ENCODE measurements at regions not wholly inside any gene's neighbourhood (a gene's known extent, or its start where the extent isn't known, plus 50 kb on each side); places are given as distances from the start of the nearest gene placed in this dataset.
"Not testable (repeated sequence)": the region's sequence is repeated elsewhere in the genome, so short reads cannot be mapped to it uniquely, and the experiment has no call there.

- no peak overlapping the region for H3K27ac Mint-ChIP-seq
- H3K9me3 Mint-ChIP-seq: no peaks in the 10 kb centered on the region
- peaks cover 3% of the 10 kb centered on the region for H3K4me1 Mint-ChIP-seq
- H3K4me3 Mint-ChIP-seq: no peak overlapping the region
- H3K36me3 Mint-ChIP-seq (ENCODE audit: low read depth): no peaks in the 10 kb centered on the region
- DNase-seq (no peak), ATAC-seq (no peak)
- H3K27me3 Mint-ChIP-seq: peaks cover 15% of the 10 kb centered on the region
These were observed 107.4 kb upstream of the NDUFV2 start for GRCh38 chr18:8995096-8995495.

GRCh38 chr18:8996771-8997432, 105.6 kb upstream of the NDUFV2 start:
- Mint-ChIP-seq H3K9me3 (no peaks in the 10 kb centered on the region), H3K27ac (no peak overlapping the region), H3K36me3 (ENCODE audit: low read depth) (no peaks in the 10 kb centered on the region), H3K27me3 (peaks cover 21% of the 10 kb centered on the region), H3K4me3 (no peak overlapping the region), H3K4me1 (peaks cover 3% of the 10 kb centered on the region)
- no peak for ATAC-seq
- no peak for DNase-seq

- Mint-ChIP-seq H3K9me3 (peaks cover 7% of the 10 kb centered on the region), H3K36me3 (ENCODE audit: low read depth) (no peaks in the 10 kb centered on the region), H3K27me3 (peaks cover 27% of the 10 kb centered on the region), H3K4me3 (no peak overlapping the region), H3K4me1 (peaks cover 3% of the 10 kb centered on the region), H3K27ac (no peak overlapping the region)
- DNase-seq (no peak), ATAC-seq (no peak)
These were observed 104.9 kb upstream of the NDUFV2 start for GRCh38 chr18:8997634-8998033.

- peaks cover 16% of the 10 kb centered on the region for H3K9me3 Mint-ChIP-seq
- no peak overlapping the region for H3K27ac Mint-ChIP-seq
- no peak for ATAC-seq
- H3K36me3 Mint-ChIP-seq (ENCODE audit: low read depth): no peaks in the 10 kb centered on the region
- no peak for DNase-seq
- peaks cover 3% of the 10 kb centered on the region for H3K4me1 Mint-ChIP-seq
- no peak overlapping the region for H3K4me3 Mint-ChIP-seq
- H3K27me3 Mint-ChIP-seq: peaks cover 27% of the 10 kb centered on the region
These were observed 103.8 kb upstream of the NDUFV2 start for GRCh38 chr18:8998481-8999217.

DNA sequence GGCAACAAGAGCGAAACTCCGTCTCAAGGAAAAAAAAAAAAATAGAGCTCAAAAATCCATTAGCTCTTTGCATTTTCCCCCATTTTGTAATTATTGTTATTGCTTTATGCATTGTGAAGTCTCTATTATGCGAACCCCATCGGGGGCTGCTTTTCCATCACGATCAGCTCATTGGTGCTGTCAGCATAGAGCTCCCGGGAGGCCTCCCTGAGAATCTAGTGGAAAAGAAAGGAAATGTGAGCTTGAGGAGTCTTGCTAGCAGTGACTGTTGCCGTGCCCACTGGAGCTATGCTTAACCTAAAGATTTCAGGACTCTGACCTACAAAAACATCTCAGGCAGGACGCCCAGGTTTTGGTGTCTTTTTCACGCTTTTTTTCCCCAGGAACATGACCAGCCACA, 102.6 kb upstream of the NDUFV2 start:
- H3K27ac Mint-ChIP-seq: no peak overlapping the region
- peaks cover 27% of the 10 kb centered on the region for H3K27me3 Mint-ChIP-seq
- H3K36me3 Mint-ChIP-seq (ENCODE audit: low read depth): no peaks in the 10 kb centered on the region
- no peak for DNase-seq
- ATAC-seq: no peak
- H3K9me3 Mint-ChIP-seq: peaks cover 16% of the 10 kb centered on the region
- no peak overlapping the region for H3K4me3 Mint-ChIP-seq
- peaks cover 3% of the 10 kb centered on the region for H3K4me1 Mint-ChIP-seq

DNA sequence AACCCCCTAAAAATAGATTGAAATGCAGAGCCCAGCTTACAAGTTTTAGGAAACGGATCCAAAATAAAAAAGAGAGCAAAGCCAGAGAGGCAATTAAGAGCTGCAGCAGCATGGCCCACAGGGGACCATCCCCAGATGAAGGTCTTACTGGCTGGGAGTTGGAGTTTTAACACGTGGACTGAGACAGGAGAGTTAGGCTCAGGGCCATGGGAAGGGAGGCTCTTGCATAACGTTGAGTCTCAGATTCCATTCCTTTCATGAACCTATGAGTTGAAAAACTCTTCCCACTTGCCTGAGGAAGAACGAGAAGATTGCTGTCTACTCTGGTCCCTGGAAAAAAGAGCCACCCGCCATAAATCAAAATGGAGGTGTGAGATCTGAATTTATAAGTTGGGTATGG, 101.8 kb upstream of the NDUFV2 start:
- peaks cover 27% of the 10 kb centered on the region for H3K27me3 Mint-ChIP-seq
- no peak for ATAC-seq

GRCh38 chr18:9001209-9001608, 101.3 kb upstream of the NDUFV2 start:
- no peaks in the 10 kb centered on the region for H3K4me1 Mint-ChIP-seq
- H3K36me3 Mint-ChIP-seq (ENCODE audit: low read depth): no peaks in the 10 kb centered on the region
- DNase-seq (no peak), ATAC-seq (no peak)
- no peak overlapping the region for H3K4me3 Mint-ChIP-seq
- H3K9me3 Mint-ChIP-seq: peaks cover 16% of the 10 kb centered on the region
- no peak overlapping the region for H3K27ac Mint-ChIP-seq
- H3K27me3 Mint-ChIP-seq: peaks cover 24% of the 10 kb centered on the region

More for the DNA sequence above, 101.8 kb upstream of the NDUFV2 start:
- DNase-seq: no peak
- H3K36me3 Mint-ChIP-seq (ENCODE audit: low read depth): no peaks in the 10 kb centered on the region
- H3K27ac Mint-ChIP-seq: no peak overlapping the region
- peaks cover 16% of the 10 kb centered on the region for H3K9me3 Mint-ChIP-seq
- H3K4me3 Mint-ChIP-seq: no peak overlapping the region
- peaks cover 3% of the 10 kb centered on the region for H3K4me1 Mint-ChIP-seq

- H3K9me3 Mint-ChIP-seq: peaks cover 16% of the 10 kb centered on the region
- DNase-seq (no peak), ATAC-seq (no peak)
- no peaks in the 10 kb centered on the region for H3K4me1 Mint-ChIP-seq
- peaks cover 26% of the 10 kb centered on the region for H3K27me3 Mint-ChIP-seq
- no peaks in the 10 kb centered on the region for H3K36me3 Mint-ChIP-seq (ENCODE audit: low read depth)
- H3K4me3 Mint-ChIP-seq: no peak overlapping the region
- H3K27ac Mint-ChIP-seq: no peak overlapping the region
These were observed 98.9 kb upstream of the NDUFV2 start for GRCh38 chr18:9003406-9004100.

- H3K4me1 Mint-ChIP-seq; H3K4me3 Mint-ChIP-seq; DNase-seq; H3K36me3 Mint-ChIP-seq (ENCODE audit: low read depth); ATAC-seq; H3K27ac Mint-ChIP-seq: not testable (repeated sequence)
- Mint-ChIP-seq H3K9me3 (peaks cover 16% of the 10 kb centered on the region), H3K27me3 (peaks cover 20% of the 10 kb centered on the region)
These were observed 98.2 kb upstream of the NDUFV2 start for GRCh38 chr18:9004308-9004707.

DNA sequence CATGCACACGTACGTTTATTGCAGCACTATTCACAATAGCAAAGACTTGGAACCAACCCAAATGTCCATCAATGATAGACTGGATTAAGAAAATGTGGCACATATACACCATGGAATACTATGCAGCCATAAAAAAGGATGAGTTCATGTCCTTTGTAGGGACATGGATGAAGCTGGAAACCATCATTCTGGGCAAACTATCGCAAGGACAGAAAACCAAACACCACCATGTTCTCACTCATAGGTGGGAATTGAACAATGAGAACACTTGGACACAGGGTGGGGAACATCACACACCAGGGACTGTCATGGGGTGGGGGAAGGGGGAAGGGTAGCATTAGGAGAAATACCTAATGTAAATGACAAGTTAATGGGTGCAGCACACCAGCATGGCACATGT, 94.8 kb upstream of the NDUFV2 start:
- H3K27ac Mint-ChIP-seq; H3K4me3 Mint-ChIP-seq; DNase-seq; H3K4me1 Mint-ChIP-seq; ATAC-seq; H3K9me3 Mint-ChIP-seq; H3K36me3 Mint-ChIP-seq (ENCODE audit: low read depth): not testable (repeated sequence)
- peaks cover 11% of the 10 kb centered on the region for H3K27me3 Mint-ChIP-seq

DNA sequence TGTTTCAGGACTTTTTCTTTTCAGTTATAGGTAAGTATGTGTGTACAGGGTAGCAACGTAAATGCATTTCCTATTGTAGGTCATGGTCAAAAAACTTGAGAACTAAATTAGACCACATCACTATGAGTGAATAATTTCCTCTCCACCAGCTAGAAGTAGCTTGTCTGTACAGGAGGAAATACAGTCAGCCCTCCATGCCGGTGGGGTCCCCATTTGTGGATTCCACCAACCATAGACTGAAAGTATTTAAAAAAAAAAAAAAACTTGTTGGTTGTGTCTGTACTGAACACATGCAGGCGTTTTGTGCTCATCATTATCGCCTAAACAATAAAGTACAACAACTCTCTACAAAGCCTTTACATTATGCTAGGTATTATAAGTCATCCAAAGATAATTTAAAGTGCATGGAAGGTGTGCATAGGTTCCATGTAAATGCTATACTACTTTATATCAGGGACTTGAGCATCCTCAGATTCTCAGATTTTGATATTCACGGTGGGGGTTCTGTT, 94.2 kb upstream of the NDUFV2 start:
- no peak overlapping the region for H3K27ac Mint-ChIP-seq
- no peak for DNase-seq
- ATAC-seq: no peak
- H3K4me3 Mint-ChIP-seq: no peak overlapping the region
- peaks cover 3% of the 10 kb centered on the region for H3K9me3 Mint-ChIP-seq
- peaks cover 11% of the 10 kb centered on the region for H3K27me3 Mint-ChIP-seq
- H3K36me3 Mint-ChIP-seq (ENCODE audit: low read depth): no peaks in the 10 kb centered on the region
- no peaks in the 10 kb centered on the region for H3K4me1 Mint-ChIP-seq

- Mint-ChIP-seq H3K27me3 (peaks cover 11% of the 10 kb centered on the region), H3K4me1 (no peaks in the 10 kb centered on the region), H3K27ac (no peak overlapping the region), H3K36me3 (ENCODE audit: low read depth) (no peaks in the 10 kb centered on the region), H3K9me3 (no peaks in the 10 kb centered on the region), H3K4me3 (no peak overlapping the region)
- DNase-seq: no peak
- no peak for ATAC-seq
These were observed 93.5 kb upstream of the NDUFV2 start for GRCh38 chr18:9008709-9009635.

DNA sequence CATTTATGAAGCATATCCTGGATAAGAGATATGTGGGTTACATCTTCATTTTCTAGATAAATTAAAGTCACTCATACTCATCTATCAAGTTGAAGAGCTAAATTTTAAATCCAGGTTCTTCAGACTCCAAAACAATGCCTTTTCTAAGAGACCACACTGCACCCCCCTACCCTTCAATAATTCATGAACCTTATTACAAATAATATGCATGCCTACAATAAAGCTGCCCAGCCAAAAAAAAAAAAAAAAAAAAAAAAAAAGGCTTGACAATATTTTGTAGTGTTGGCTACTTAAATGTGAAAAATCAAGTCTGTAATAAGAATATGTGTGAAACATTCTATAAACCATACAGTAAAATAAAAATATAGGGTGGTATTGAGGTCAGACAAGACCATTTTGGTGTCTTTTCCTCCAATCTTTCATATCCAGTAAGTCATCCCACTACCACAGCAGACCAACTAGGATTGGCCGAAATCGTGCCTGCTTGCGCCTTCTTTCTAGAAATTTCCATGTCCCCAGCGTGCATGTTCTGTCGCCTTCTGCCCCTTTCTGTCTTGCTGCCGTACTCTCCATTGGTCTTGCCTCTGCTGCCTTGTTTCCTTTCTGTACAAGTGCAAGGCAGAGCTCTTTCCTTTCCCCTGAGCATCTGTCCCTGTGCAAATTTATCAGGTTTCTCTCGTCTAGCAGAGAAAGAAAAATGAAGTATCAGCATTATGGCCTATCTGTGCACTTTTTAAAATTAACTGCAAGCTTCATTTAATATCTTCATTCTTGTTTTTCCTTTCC, 92.6 kb upstream of the NDUFV2 start:
- ATAC-seq: no peak

More for the DNA sequence above, 92.6 kb upstream of the NDUFV2 start:
- Mint-ChIP-seq H3K4me1 (no peaks in the 10 kb centered on the region), H3K27me3 (peaks cover 11% of the 10 kb centered on the region), H3K36me3 (ENCODE audit: low read depth) (no peaks in the 10 kb centered on the region), H3K4me3 (no peak overlapping the region), H3K27ac (no peak overlapping the region), H3K9me3 (no peaks in the 10 kb centered on the region)
- DNase-seq: no peak

All from activated naive CD8-positive, alpha-beta T cell treated with anti-CD3 and anti-CD28 coated beads, Interleukin-2, amount 50 U/mL, for 24 hours (primary cell).